HepG2 (cell line): ENCODE measurements at regions not wholly inside any gene's neighbourhood (a gene's known extent, or its start where the extent isn't known, plus 50 kb on each side); places are given as distances from the start of the nearest gene placed in this dataset.

ENCODE experiments used
- AGO2 ChIP-seq: fragments of 200-400 bp; formaldehyde crosslinking; optimal IDR thresholded peaks from 2 replicates; pipeline ENCODE3; 2017; ENCODE audit warnings: mild to moderate bottlenecking, low read depth, low read length, moderate library complexity
- BCL6 ChIP-seq: IDR thresholded peaks from 2 replicates; pipeline ENCODE4 v1.6.1; 2016; ENCODE audit warnings: missing genetic modification reagents, missing compliant biosample characterization
- CENPT ChIP-seq: sonication (generic); formaldehyde crosslinking; IDR thresholded peaks from 2 replicates; pipeline ENCODE4 v1.8.0; 2022; ENCODE audit warnings: low read depth, mild to moderate bottlenecking, moderate library complexity, missing genetic modification reagents
- HMG20A ChIP-seq: IDR thresholded peaks from 2 replicates; pipeline ENCODE4 v1.6.1; 2016; ENCODE audit warnings: borderline replicate concordance
- MIXL1 ChIP-seq: IDR thresholded peaks from 2 replicates; pipeline ENCODE4 v1.6.1; 2016
- MTA1 ChIP-seq: sonication (generic); formaldehyde crosslinking; IDR thresholded peaks from 2 replicates; pipeline ENCODE4 v1.4.0; 2020; ENCODE audit warnings: missing genetic modification reagents, mild to moderate bottlenecking, borderline replicate concordance
- NCOR1 ChIP-seq: fragments of 200-600 bp; sonication (generic); IDR thresholded peaks from 2 replicates; pipeline ENCODE4 v1.7.0; 2017; ENCODE audit warnings: antibody characterized with exemption, low read length, borderline replicate concordance
- NFATC3 ChIP-seq: sonication (generic); formaldehyde crosslinking; IDR thresholded peaks from 2 replicates; pipeline ENCODE4 v1.5.1; 2020; ENCODE audit warnings: mild to moderate bottlenecking, missing genetic modification reagents
- NR2F1 ChIP-seq, 2 experiments: fragments of 450-650 bp in 1 of 2; formaldehyde crosslinking in 1 of 2; IDR thresholded peaks; 2 replicates each; pipeline versions ENCODE4 v1.5.0 to v1.6.1; 2016 to 2020; ENCODE audit warnings: mild to moderate bottlenecking in 1 of 2, missing compliant biosample characterization in 1 of 2, missing genetic modification reagents in 1 of 2, moderate library complexity in 1 of 2
- ONECUT2 ChIP-seq: sonication (generic); formaldehyde crosslinking; IDR thresholded peaks from 2 replicates; pipeline ENCODE4 v1.4.0; 2020; ENCODE audit warnings: missing genetic modification reagents
- POLR2AphosphoS5 ChIP-seq: IDR thresholded peaks from 2 replicates; pipeline ENCODE4 v1.6.1; 2012; ENCODE audit warnings: low read depth, low read length
- PPARG ChIP-seq: conservative IDR thresholded peaks from 2 replicates; pipeline ENCODE4 v1.6.1; 2016; ENCODE audit warnings: missing biosample characterization, missing genetic modification reagents
- SAFB2 ChIP-seq: sonication (generic); formaldehyde crosslinking; IDR thresholded peaks from 2 replicates; pipeline ENCODE4 v1.5.1; 2020; ENCODE audit warnings: missing genetic modification reagents, low read depth, mild to moderate bottlenecking, borderline replicate concordance
- SKI ChIP-seq: fragments of 450-650 bp; IDR thresholded peaks from one replicate; pipeline ENCODE4 v1.6.1; 2018; ENCODE audit warnings: mild to moderate bottlenecking; ENCODE audit not compliant: partially characterized antibody
- SMAD9 ChIP-seq: sonication (generic); formaldehyde crosslinking; IDR thresholded peaks from 2 replicates; pipeline ENCODE4 v1.5.1; 2020; ENCODE audit warnings: mild to moderate bottlenecking, missing genetic modification reagents
- SMC3 ChIP-seq: IDR thresholded peaks from 2 replicates; pipeline ENCODE4 v1.6.1; 2011; ENCODE audit warnings: low read length, improper control_type of control experiment
- SOX6 ChIP-seq, 2 experiments: fragments of 450-650 bp in 1 of 2; sonication (generic) in 1 of 2; formaldehyde crosslinking in 1 of 2; IDR thresholded peaks; 2 replicates each; pipeline versions ENCODE4 v1.4.0 to v1.6.1; 2017 to 2020; ENCODE audit warnings: antibody characterized with exemption in 1 of 2, mild to moderate bottlenecking in 1 of 2, missing genetic modification reagents in 1 of 2
- SP1 ChIP-seq, 2 experiments: fragments of 450-650 bp in 1 of 2; sonication (generic) in 1 of 2; formaldehyde crosslinking in 1 of 2; IDR thresholded peaks; 2 replicates each; pipeline versions ENCODE4 v1.4.0 to v1.6.1; 2016 to 2020; ENCODE audit warnings: missing genetic modification reagents in 1 of 2
- SPEN ChIP-seq: sonication (generic); formaldehyde crosslinking; IDR thresholded peaks from 2 replicates; pipeline ENCODE4 v1.5.1; 2020; ENCODE audit warnings: low read depth, mild to moderate bottlenecking, missing genetic modification reagents
- SRF ChIP-seq: IDR thresholded peaks from 2 replicates; pipeline ENCODE4 v1.6.1; 2011; ENCODE audit warnings: mild to moderate bottlenecking, low read depth, low read length, moderate library complexity
- SRSF9 ChIP-seq: fragments of 200-400 bp; formaldehyde crosslinking; IDR thresholded peaks from 2 replicates; pipeline ENCODE4 v1.6.1; 2018; ENCODE audit warnings: borderline replicate concordance, mild to moderate bottlenecking, low read depth, low read length; ENCODE audit not compliant: insufficient read depth, poor library complexity, severe bottlenecking
- TCF7 ChIP-seq: sonication (generic); IDR thresholded peaks from 2 replicates; pipeline ENCODE4 v1.6.1; 2016; ENCODE audit warnings: antibody characterized with exemption, low read depth
- YEATS2 ChIP-seq: sonication (generic); formaldehyde crosslinking; IDR thresholded peaks from 2 replicates; pipeline ENCODE4 v1.4.0; 2020; ENCODE audit warnings: missing genetic modification reagents, borderline replicate concordance
- ZNF276 ChIP-seq: sonication (generic); formaldehyde crosslinking; IDR thresholded peaks from 2 replicates; pipeline ENCODE4 v1.4.0; 2020; ENCODE audit warnings: mild to moderate bottlenecking, low read depth, missing genetic modification reagents
- ZNF44 ChIP-seq: sonication (generic); formaldehyde crosslinking; IDR thresholded peaks from 2 replicates; pipeline ENCODE4 v1.5.1; 2020; ENCODE audit warnings: mild to moderate bottlenecking, missing genetic modification reagents
- ZNF784 ChIP-seq: sonication (generic); formaldehyde crosslinking; IDR thresholded peaks from 2 replicates; pipeline ENCODE4 v1.5.1; 2020; ENCODE audit warnings: missing genetic modification reagents, mild to moderate bottlenecking, borderline replicate concordance
- ZNF800 ChIP-seq: sonication (generic); formaldehyde crosslinking; IDR thresholded peaks from 2 replicates; pipeline ENCODE4 v1.4.0; 2020; ENCODE audit warnings: missing genetic modification reagents

- TF ChIP-seq ZNF800 (CRISPR knock-in tag) (no peak), NR2F1 (CRISPR knock-in tag; IDR thresholded peaks at IDR 0.05) (peak; percentile 63 to 77), SP1 (IDR thresholded peaks at IDR 0.05) (no peak), SP1 (CRISPR knock-in tag; IDR thresholded peaks at IDR 0.05) (0 out of 2 replicates have a peak, but pooled peaks have one; percentile 13), SMC3 (peak; percentile 21; the same call in 1 of the 2 replicates), POLR2AphosphoS5 (no peak), CENPT (CRISPR knock-in tag) (no peak), TCF7 (peak; percentile 56), SAFB2 (CRISPR knock-in tag) (peak; percentile 42; the same call in 1 of the 2 replicates), NCOR1 (peak; percentile 81; the same call in 1 of the 2 replicates), SMAD9 (CRISPR knock-in tag) (no peak), MIXL1 (CRISPR knock-in tag) (peak; percentile 72), SKI (peak; percentile 85), NFATC3 (CRISPR knock-in tag) (no peak), AGO2 (no peak), SRSF9 (no peak), HMG20A (peak; percentile 98), YEATS2 (CRISPR knock-in tag) (no peak), PPARG (CRISPR knock-in tag) (peak; percentile 44; the same call in 1 of the 2 replicates), SOX6 (IDR thresholded peaks at IDR 0.05) (no peak), SOX6 (CRISPR knock-in tag; IDR thresholded peaks at IDR 0.05) (peak; percentile 99), BCL6 (CRISPR knock-in tag) (peak; percentile 96), MTA1 (CRISPR knock-in tag) (no peak), ZNF44 (CRISPR knock-in tag) (no peak), SRF (no peak), ONECUT2 (CRISPR knock-in tag) (no peak), ZNF276 (CRISPR knock-in tag) (no peak), SPEN (no peak), ZNF784 (CRISPR knock-in tag) (no peak)
These were observed 113.8 kb upstream of the TGFBR2 start (continued) for GRCh38 chr3:30492322-30493192.
